ENCODE measurements at regions not wholly inside any gene's neighbourhood (a gene's known extent, or its start where the extent isn't known, plus 50 kb on each side); places are given as distances from the start of the nearest gene placed in this dataset.

- TF ChIP-seq POLR2A (conservative IDR thresholded peaks at IDR 0.05) (no peak), JUN (IDR thresholded peaks at IDR 0.05; ENCODE audit: borderline replicate concordance, low read depth, low read length) (no peak), JUN (CRISPR knock-in tag; IDR thresholded peaks at IDR 0.05; ENCODE audit: borderline replicate concordance) (no peak), TOE1 (IDR thresholded peaks at IDR 0.05; ENCODE audit: borderline replicate concordance) (no peak), TOE1 (CRISPR knock-in tag; IDR thresholded peaks at IDR 0.05; ENCODE audit: borderline replicate concordance, low read depth) (no peak), HCFC1 (IDR thresholded peaks at IDR 0.05; ENCODE audit: low read depth, low read length) (no peak), KDM1A (IDR thresholded peaks at IDR 0.05) (no peak), GABPA (tag; conservative IDR thresholded peaks at IDR 0.05; ENCODE audit: low read depth) (no peak), LARP7 (IDR thresholded peaks at IDR 0.05) (no peak), POLR2AphosphoS5 (IDR thresholded peaks at IDR 0.05; ENCODE audit: control insufficient read depth, insufficient read depth, low read depth, low read length) (no peak), SPI1 (IDR thresholded peaks at IDR 0.05; ENCODE audit: borderline replicate concordance, low read depth, low read length) (no peak)
- TF ChIP-seq, protein P1, sequence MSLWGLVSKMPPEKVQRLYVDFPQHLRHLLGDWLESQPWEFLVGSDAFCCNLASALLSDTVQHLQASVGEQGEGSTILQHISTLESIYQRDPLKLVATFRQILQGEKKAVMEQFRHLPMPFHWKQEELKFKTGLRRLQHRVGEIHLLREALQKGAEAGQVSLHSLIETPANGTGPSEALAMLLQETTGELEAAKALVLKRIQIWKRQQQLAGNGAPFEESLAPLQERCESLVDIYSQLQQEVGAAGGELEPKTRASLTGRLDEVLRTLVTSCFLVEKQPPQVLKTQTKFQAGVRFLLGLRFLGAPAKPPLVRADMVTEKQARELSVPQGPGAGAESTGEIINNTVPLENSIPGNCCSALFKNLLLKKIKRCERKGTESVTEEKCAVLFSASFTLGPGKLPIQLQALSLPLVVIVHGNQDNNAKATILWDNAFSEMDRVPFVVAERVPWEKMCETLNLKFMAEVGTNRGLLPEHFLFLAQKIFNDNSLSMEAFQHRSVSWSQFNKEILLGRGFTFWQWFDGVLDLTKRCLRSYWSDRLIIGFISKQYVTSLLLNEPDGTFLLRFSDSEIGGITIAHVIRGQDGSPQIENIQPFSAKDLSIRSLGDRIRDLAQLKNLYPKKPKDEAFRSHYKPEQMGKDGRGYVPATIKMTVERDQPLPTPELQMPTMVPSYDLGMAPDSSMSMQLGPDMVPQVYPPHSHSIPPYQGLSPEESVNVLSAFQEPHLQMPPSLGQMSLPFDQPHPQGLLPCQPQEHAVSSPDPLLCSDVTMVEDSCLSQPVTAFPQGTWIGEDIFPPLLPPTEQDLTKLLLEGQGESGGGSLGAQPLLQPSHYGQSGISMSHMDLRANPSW (CRISPR knock-in tag; IDR thresholded peaks at IDR 0.05), result no peak
- TF ChIP-seq, protein P2, sequence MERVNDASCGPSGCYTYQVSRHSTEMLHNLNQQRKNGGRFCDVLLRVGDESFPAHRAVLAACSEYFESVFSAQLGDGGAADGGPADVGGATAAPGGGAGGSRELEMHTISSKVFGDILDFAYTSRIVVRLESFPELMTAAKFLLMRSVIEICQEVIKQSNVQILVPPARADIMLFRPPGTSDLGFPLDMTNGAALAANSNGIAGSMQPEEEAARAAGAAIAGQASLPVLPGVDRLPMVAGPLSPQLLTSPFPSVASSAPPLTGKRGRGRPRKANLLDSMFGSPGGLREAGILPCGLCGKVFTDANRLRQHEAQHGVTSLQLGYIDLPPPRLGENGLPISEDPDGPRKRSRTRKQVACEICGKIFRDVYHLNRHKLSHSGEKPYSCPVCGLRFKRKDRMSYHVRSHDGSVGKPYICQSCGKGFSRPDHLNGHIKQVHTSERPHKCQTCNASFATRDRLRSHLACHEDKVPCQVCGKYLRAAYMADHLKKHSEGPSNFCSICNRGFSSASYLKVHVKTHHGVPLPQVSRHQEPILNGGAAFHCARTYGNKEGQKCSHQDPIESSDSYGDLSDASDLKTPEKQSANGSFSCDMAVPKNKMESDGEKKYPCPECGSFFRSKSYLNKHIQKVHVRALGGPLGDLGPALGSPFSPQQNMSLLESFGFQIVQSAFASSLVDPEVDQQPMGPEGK (CRISPR knock-in tag; IDR thresholded peaks at IDR 0.05; ENCODE audit: borderline replicate concordance), result no peak
- TF ChIP-seq, protein P3, sequence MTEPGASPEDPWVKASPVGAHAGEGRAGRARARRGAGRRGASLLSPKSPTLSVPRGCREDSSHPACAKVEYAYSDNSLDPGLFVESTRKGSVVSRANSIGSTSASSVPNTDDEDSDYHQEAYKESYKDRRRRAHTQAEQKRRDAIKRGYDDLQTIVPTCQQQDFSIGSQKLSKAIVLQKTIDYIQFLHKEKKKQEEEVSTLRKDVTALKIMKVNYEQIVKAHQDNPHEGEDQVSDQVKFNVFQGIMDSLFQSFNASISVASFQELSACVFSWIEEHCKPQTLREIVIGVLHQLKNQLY (CRISPR knock-in tag; conservative IDR thresholded peaks at IDR 0.05), result no peak
Observed at GRCh38 chr2:220300806-220301205, 673.4 kb downstream of the SLC4A3 start.

Data from K562 (cell line).